Effector memory CD4-positive, alpha-beta T cell (primary cell): ENCODE measurements at regions not wholly inside any gene's neighbourhood (a gene's known extent, or its start where the extent isn't known, plus 50 kb on each side); places are given as distances from the start of the nearest gene placed in this dataset.
"Not testable (repeated sequence)": the region's sequence is repeated elsewhere in the genome, so short reads cannot be mapped to it uniquely, and the experiment has no call there.

Experiments
- DNase-seq, 3 donors: peaks; one replicate each; pipeline ENCODE4 v3.0.0-alpha.2; 2020
- H3K27ac ChIP-seq: 2 replicates; pipeline ENCODE4 v1.7.0; 2013; ENCODE audit warnings: mild to moderate bottlenecking, low read length, moderate library complexity; ENCODE audit not compliant: insufficient read depth, poor library complexity, severe bottlenecking
- H3K27me3 ChIP-seq: replicated peaks from 2 replicates; pipeline ENCODE4 v1.7.0; 2013; ENCODE audit warnings: mild to moderate bottlenecking, low read length; ENCODE audit not compliant: insufficient read depth, control insufficient read depth, poor library complexity, severe bottlenecking
- H3K36me3 ChIP-seq: 2 replicates; pipeline ENCODE4 v1.7.0; 2013; ENCODE audit warnings: mild to moderate bottlenecking, low read length, moderate library complexity; ENCODE audit not compliant: control insufficient read depth, insufficient read depth
- H3K4me1 ChIP-seq: 2 replicates; pipeline ENCODE4 v1.7.0; 2013; ENCODE audit warnings: low read length, mild to moderate bottlenecking; ENCODE audit not compliant: control insufficient read depth, insufficient read depth, poor library complexity, severe bottlenecking
- H3K4me3 ChIP-seq: 2 replicates; pipeline ENCODE4 v1.7.0; 2013; ENCODE audit warnings: low read length, low read depth, mild to moderate bottlenecking; ENCODE audit not compliant: insufficient read depth, poor library complexity, severe bottlenecking
- H3K9me3 ChIP-seq: 2 replicates; pipeline ENCODE4 v1.7.0; 2013; ENCODE audit warnings: mild to moderate bottlenecking, low read length, moderate library complexity; ENCODE audit not compliant: control insufficient read depth

DNA sequence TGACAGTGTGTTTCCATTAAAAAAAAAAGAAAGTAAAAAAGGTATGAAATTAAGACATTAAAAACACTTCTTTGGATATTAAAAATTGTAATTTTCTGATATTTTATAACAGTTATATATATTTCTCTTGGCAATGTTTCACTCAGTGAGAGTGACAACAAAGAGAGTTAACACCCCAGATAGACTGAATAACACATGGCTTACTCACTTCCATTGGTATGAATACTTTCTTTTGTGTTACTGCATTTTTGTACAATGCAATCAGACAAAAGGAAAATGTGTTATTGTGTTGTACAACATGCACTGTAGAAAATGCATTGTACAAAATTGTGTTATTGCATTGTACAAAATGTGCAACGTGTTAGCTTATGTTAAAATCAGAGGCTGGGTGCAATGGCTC, 676.6 kb upstream of the AMELY start:
- not testable (repeated sequence) for H3K27me3 ChIP-seq, H3K4me1 ChIP-seq, H3K36me3 ChIP-seq, DNase-seq, H3K4me3 ChIP-seq, H3K27ac ChIP-seq, H3K9me3 ChIP-seq

DNA sequence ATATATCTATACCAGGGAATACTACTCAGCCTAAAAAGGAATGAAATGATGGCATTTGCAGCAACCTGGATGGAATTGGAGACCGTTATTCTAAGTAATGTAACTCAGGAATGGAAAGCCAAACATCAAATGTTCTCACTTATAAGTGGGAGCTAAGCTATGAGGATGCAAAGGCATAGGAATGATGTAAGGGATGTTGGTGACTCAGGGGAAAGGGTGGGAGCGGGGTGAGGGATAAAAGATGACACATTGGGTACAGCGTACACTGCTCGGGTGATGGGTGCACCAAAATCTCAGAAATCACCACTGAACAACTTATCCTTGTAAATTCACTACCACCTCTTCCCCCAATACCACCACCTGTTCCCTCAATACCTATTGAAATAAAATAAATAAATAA, 651.0 kb upstream of the AMELY start:
- Histone ChIP-seq H3K36me3 (no peaks in the 10 kb centered on the region), H3K4me3 (no peak overlapping the region), H3K4me1 (no peaks in the 10 kb centered on the region), H3K27ac (no peak overlapping the region), H3K9me3 (no peaks in the 10 kb centered on the region), H3K27me3 (no peaks in the 10 kb centered on the region)
- no peak for DNase-seq

DNA sequence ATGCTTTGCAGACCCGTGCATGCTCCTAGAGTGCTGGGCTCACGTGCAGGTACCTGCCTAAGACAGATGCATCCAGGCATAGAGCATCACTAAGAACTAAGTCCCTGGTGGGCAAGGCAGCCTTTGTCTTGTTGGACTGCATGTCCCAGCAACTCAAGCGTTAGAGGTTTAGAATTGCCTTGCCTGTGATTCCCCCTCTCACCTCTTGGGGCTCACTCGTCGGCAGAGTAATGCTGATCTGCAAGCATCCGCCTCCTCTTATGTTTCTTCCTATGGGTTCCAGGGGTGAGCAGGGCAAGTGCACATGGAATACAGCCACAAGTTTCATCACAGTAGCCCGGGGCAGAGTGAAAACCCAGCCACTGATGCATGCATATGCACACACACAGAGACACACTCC, 646.1 kb upstream of the AMELY start:
- Histone ChIP-seq H3K27ac (no peak overlapping the region), H3K36me3 (no peaks in the 10 kb centered on the region), H3K4me3 (no peak overlapping the region), H3K9me3 (no peaks in the 10 kb centered on the region), H3K4me1 (no peaks in the 10 kb centered on the region), H3K27me3 (no peaks in the 10 kb centered on the region)
- DNase-seq = no peak

DNA sequence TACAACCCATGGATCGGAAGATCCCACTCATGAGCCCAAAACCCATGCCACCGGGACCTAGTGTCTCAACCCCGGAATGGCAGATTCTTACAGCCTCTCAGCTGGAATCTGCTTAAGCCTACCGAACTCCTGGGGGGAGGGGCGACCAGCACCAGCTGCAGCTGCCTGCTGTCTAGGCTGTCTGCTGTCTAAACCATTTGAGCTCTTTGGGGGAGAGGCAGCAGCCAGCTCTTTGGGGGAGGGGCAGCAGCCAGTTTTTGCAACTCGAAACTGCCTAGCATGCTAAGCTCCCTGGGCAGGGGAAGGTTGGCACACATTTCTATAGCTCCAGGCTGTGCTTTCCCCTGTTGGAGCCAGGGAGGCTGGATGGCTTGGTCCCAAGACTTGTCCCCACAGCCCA, 643.5 kb upstream of the AMELY start:
- no peak for DNase-seq
- Histone ChIP-seq H3K4me3 (no peak overlapping the region), H3K4me1 (no peaks in the 10 kb centered on the region), H3K27ac (no peak overlapping the region), H3K36me3 (no peaks in the 10 kb centered on the region), H3K9me3 (no peaks in the 10 kb centered on the region), H3K27me3 (no peaks in the 10 kb centered on the region)

DNA sequence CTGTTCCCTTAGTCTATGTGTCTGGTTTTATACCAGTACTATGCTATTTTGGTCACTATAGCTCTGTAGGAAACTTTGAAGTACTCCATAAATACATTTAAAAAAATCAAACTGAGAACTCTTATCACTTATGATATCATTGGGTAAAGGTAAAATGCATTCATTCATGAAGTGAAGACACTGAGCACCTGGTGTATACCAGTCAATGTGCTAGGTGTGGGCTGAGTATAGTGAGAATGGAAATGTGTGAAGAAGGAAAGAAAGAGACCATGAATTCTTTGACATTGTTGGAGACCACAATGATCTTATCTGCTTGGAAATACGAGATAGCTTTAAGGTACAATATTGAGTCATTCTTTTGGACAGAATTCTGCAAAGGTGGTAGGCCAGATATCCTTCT, 633.5 kb upstream of the AMELY start:
- DNase-seq = no peak
- Histone ChIP-seq H3K36me3 (no peaks in the 10 kb centered on the region), H3K4me1 (no peaks in the 10 kb centered on the region), H3K27ac (no peak overlapping the region), H3K4me3 (no peak overlapping the region), H3K9me3 (no peaks in the 10 kb centered on the region), H3K27me3 (no peaks in the 10 kb centered on the region)

DNA sequence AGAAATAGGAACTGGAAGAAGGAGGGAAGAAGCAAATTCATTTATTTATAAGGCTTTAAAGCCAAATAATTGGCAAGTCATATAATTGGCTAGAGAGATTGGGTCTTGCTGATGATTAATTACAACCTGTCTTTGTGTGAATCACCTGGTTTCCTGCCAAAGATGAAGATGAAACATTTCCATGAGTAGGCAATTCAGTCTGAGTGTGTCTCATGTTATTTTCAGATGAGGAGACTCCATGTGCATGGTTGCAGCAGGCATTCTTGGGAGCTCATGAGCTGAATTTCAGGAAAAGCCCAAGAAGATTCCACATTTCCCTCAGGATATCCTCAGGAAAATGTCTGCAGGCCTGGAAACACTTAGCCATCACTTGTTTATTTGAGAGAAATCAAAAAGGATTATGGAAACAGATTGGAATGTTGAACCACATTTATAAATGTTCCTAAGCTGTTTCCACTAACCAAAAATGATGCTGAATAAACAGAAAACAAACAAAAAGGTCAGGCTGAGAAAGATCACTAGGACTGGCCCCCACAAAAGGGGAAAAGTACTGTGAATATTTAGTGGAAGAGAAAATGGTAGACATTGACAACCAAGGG, 632.7 kb upstream of the AMELY start:
- Histone ChIP-seq H3K36me3 (no peaks in the 10 kb centered on the region), H3K27ac (no peak overlapping the region), H3K27me3 (no peaks in the 10 kb centered on the region), H3K4me3 (no peak overlapping the region), H3K9me3 (no peaks in the 10 kb centered on the region), H3K4me1 (no peaks in the 10 kb centered on the region)
- no peak for DNase-seq

DNA sequence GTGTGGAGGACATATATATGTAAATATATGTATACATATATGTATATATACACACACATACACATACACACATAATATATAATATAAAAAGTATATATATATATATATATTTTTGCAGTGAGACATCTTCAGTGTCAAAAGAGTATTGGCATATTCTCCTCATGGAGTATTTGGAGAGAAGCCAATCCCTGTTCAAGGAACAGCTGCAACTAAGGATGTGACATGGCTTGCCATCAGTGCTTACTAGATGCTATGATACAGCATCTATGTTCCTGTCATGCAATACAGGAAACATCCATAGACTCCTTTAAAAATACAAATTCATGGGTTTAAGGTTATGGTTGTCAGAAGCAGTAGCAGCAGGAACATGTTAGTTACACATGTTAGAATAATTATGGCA, 632.0 kb upstream of the AMELY start:
- DNase-seq = no peak
- Histone ChIP-seq H3K36me3 (no peaks in the 10 kb centered on the region), H3K4me3 (no peak overlapping the region), H3K27ac (no peak overlapping the region), H3K27me3 (no peaks in the 10 kb centered on the region), H3K4me1 (no peaks in the 10 kb centered on the region), H3K9me3 (no peaks in the 10 kb centered on the region)

DNA sequence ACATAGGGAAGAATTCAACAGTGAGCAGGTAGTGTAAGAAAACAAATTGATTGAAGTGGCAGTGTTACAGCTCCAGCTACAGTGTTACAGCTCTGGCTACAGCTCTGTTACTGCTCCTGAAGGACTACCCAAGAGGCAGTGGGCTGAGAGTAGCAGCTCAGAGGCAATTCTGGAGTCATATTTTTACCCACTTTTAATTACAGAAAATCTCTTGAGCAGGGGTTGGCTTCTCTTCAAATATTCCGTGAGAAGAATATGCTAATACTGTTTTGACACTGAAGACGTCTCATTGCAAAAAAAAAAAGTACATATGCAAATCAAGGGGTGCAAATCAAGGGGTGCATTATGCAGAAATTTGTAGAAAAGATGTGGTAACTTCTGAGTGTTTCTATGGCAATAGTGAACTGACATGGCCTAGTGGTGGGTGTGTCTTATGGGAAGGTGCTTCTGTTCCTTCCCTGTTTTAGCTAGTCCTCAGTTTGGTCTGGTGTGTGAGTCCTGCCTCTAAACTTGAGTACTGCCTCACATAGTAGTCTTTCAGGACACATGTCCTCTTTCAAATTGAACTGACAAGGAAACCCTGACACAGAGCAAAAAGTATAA, 630.8 kb upstream of the AMELY start:
- no peak overlapping the region for H3K27ac ChIP-seq
- no peaks in the 10 kb centered on the region for H3K36me3 ChIP-seq
- no peaks in the 10 kb centered on the region for H3K9me3 ChIP-seq
- no peaks in the 10 kb centered on the region for H3K27me3 ChIP-seq
- no peak overlapping the region for H3K4me3 ChIP-seq
- no peak for DNase-seq
- H3K4me1 ChIP-seq = no peaks in the 10 kb centered on the region

DNA sequence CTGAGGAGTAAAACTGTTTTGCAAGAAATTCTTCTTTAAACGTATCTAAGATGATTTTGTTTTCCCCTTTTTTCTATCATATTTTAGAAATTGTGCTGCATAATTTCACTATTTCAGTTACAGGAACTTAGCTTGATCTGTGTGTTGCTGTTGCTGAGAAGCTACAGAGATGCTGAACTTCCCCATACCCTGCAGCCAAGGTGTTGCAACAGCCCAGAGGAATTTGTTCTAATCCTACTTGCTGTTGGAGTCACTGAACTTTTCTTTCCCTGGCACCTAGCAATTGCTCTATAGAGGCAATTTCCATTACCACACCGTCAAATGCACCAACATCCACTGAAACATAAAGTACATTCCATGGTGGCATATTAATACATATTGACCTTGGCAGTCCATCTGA, 617.8 kb upstream of the AMELY start:
- Histone ChIP-seq H3K9me3 (no peaks in the 10 kb centered on the region), H3K36me3 (no peaks in the 10 kb centered on the region), H3K27ac (no peak overlapping the region), H3K4me1 (no peaks in the 10 kb centered on the region), H3K4me3 (no peak overlapping the region), H3K27me3 (no peaks in the 10 kb centered on the region)
- no peak for DNase-seq

DNA sequence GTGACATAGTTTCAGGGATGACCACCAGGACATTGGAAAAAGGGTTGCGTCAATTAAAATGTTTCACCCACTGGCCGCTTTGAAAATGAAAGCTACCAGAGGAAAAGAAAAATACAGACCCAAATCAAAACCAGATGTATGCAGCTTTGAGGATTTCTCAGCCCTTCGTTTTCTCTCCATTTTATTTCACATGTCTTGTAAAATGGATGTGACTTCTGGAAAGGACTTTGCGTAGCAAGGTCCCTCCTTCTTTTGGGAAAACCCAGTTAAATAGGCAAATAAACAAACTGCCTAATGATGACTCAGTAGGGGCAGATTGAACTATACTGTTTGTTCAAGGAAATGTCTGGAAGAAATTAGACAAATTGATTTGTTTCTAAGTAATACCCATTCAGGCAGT, 616.0 kb upstream of the AMELY start:
- not testable (repeated sequence) for H3K9me3 ChIP-seq, H3K27ac ChIP-seq, DNase-seq, H3K4me1 ChIP-seq, H3K27me3 ChIP-seq, H3K36me3 ChIP-seq, H3K4me3 ChIP-seq
